ENCODE measurements at regions not wholly inside any gene's neighbourhood (a gene's known extent, or its start where the extent isn't known, plus 50 kb on each side); places are given as distances from the start of the nearest gene placed in this dataset.

GRCh38 chr13:97522243-97522642 is 88.3 kb downstream of the RAP2A start:
- no peak overlapping the region for H3K4me3 ChIP-seq (ENCODE audit: low read length)
- no peak overlapping the region for H3K27ac ChIP-seq (ENCODE audit: low read depth, low read length)
- peak overlapping the region; percentile 21 for H3K27ac Mint-ChIP-seq
- DNase-seq: no peak
- peaks cover 3% of the 10 kb centered on the region for H3K27me3 Mint-ChIP-seq (ENCODE audit: insufficient read depth)
- peaks cover 6% of the 10 kb centered on the region for H3K9me3 Mint-ChIP-seq
- H3K4me1 ChIP-seq (ENCODE audit: control insufficient read depth, insufficient read depth, low read length): no peaks in the 10 kb centered on the region
- no peak for TF ChIP-seq CTCF (conservative IDR thresholded peaks at IDR 0.05)
- H3K36me3 ChIP-seq (ENCODE audit: control insufficient read depth, insufficient read depth, low read length): no peaks in the 10 kb centered on the region
- WGBS, 2 experiments (ENCODE audit: insufficient coverage in 1 of 2, insufficient read length in 1 of 2): 50 to 81% methylated on average over 1 to 2 of the region's 2 CpGs
- H3K4me3 Mint-ChIP-seq: no peak overlapping the region
- H3K4me1 Mint-ChIP-seq: peaks cover 13% of the 10 kb centered on the region
- peaks cover 5% of the 10 kb centered on the region for H3K9me3 ChIP-seq (ENCODE audit: control insufficient read depth, low read length)
- H3K9ac ChIP-seq (ENCODE audit: extremely low read depth, low read length, poor library complexity, severe bottlenecking): no peak overlapping the region
- no peaks in the 10 kb centered on the region for H3K36me3 Mint-ChIP-seq (ENCODE audit: low read depth)
- no peaks in the 10 kb centered on the region for H3K27me3 ChIP-seq (ENCODE audit: control insufficient read depth, insufficient read depth, low read length, poor library complexity, severe bottlenecking)

- TF ChIP-seq CTCF (conservative IDR thresholded peaks at IDR 0.05): no peak
- no peak for DNase-seq
- H3K27ac Mint-ChIP-seq: no peak overlapping the region
- Histone ChIP-seq H3K36me3 (ENCODE audit: control insufficient read depth, insufficient read depth, low read length) (no peaks in the 10 kb centered on the region), H3K4me1 (ENCODE audit: control insufficient read depth, insufficient read depth, low read length) (no peaks in the 10 kb centered on the region), H3K27me3 (ENCODE audit: control insufficient read depth, insufficient read depth, low read length, poor library complexity, severe bottlenecking) (no peaks in the 10 kb centered on the region), H3K4me3 (ENCODE audit: low read length) (no peak overlapping the region), H3K27ac (ENCODE audit: low read depth, low read length) (no peak overlapping the region), H3K9me3 (ENCODE audit: control insufficient read depth, low read length) (no peaks in the 10 kb centered on the region), H3K9ac (ENCODE audit: extremely low read depth, low read length, poor library complexity, severe bottlenecking) (no peak overlapping the region)
- H3K36me3 Mint-ChIP-seq (ENCODE audit: low read depth): peaks cover 3% of the 10 kb centered on the region
- H3K4me1 Mint-ChIP-seq: peaks cover 13% of the 10 kb centered on the region
- peaks cover 1% of the 10 kb centered on the region for H3K9me3 Mint-ChIP-seq
- H3K27me3 Mint-ChIP-seq (ENCODE audit: insufficient read depth): no peaks in the 10 kb centered on the region
- WGBS, 2 experiments (ENCODE audit: insufficient coverage in 1 of 2, insufficient read length in 1 of 2): 95 to 100% methylated on average over 2 of the region's 2 CpGs
- no peak overlapping the region for H3K4me3 Mint-ChIP-seq
These were observed 92.6 kb downstream of the RAP2A start for GRCh38 chr13:97526556-97526955.

GRCh38 chr13:97528518-97528917 is 94.5 kb downstream of the RAP2A start:
- Histone ChIP-seq H3K36me3 (ENCODE audit: control insufficient read depth, insufficient read depth, low read length) (no peaks in the 10 kb centered on the region), H3K27me3 (ENCODE audit: control insufficient read depth, insufficient read depth, low read length, poor library complexity, severe bottlenecking) (no peaks in the 10 kb centered on the region), H3K4me1 (ENCODE audit: control insufficient read depth, insufficient read depth, low read length) (no peaks in the 10 kb centered on the region), H3K27ac (ENCODE audit: low read depth, low read length) (no peak overlapping the region), H3K4me3 (ENCODE audit: low read length) (no peak overlapping the region), H3K9ac (ENCODE audit: extremely low read depth, low read length, poor library complexity, severe bottlenecking) (no peak overlapping the region), H3K9me3 (ENCODE audit: control insufficient read depth, low read length) (no peaks in the 10 kb centered on the region)
- no peak for DNase-seq
- no peak for TF ChIP-seq CTCF (conservative IDR thresholded peaks at IDR 0.05)
- no peaks in the 10 kb centered on the region for H3K27me3 Mint-ChIP-seq (ENCODE audit: insufficient read depth)
- peaks cover 5% of the 10 kb centered on the region for H3K36me3 Mint-ChIP-seq (ENCODE audit: low read depth)
- peaks cover 1% of the 10 kb centered on the region for H3K9me3 Mint-ChIP-seq
- no peak overlapping the region for H3K27ac Mint-ChIP-seq
- no peak overlapping the region for H3K4me3 Mint-ChIP-seq
- no peaks in the 10 kb centered on the region for H3K4me1 Mint-ChIP-seq
- WGBS, 2 experiments (ENCODE audit: insufficient coverage in 1 of 2, insufficient read length in 1 of 2): 100% methylated on average over 1 of the region's 1 CpG

Measured in endodermal cell (in vitro differentiated cells).